ENCODE measurements at regions not wholly inside any gene's neighbourhood (a gene's known extent, or its start where the extent isn't known, plus 50 kb on each side); places are given as distances from the start of the nearest gene placed in this dataset.
"Not testable (repeated sequence)": the region's sequence is repeated elsewhere in the genome, so short reads cannot be mapped to it uniquely, and the experiment has no call there.

DNA sequence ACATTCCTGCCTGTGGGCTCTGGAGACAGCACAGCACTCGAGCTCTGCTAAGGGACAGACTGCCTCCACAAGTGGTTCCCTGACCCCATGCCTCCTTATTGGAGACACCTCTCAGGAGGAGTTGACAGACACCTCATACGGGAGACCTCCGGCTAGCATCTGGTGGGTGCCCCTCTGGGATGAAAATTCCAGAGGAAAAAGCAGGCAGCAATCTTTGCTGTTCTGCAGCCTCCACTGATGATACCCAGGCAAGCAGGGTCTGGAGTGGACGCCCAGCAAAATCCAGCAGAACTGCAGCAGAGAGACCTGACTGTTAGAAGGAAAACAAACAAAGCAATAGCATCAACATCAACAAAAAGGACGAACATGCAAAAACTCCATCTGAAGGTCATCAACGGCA lies 639.4 kb downstream of the SLC16A7 start:
- 80 to 86% methylated on average over 4 of the region's 6 CpGs for WGBS, 2 donors
- no peaks in the 10 kb centered on the region for H3K27me3 ChIP-seq
- no peaks in the 10 kb centered on the region for H3K9me3 ChIP-seq
- no peak overlapping the region for H3K27ac ChIP-seq
- no peak overlapping the region for H3K4me3 ChIP-seq
- no peak for DNase-seq
- no peaks in the 10 kb centered on the region for H3K4me1 ChIP-seq
- intact Hi-C loops (cut with DNase I) = no loop called here
- TF ChIP-seq, protein P1, sequence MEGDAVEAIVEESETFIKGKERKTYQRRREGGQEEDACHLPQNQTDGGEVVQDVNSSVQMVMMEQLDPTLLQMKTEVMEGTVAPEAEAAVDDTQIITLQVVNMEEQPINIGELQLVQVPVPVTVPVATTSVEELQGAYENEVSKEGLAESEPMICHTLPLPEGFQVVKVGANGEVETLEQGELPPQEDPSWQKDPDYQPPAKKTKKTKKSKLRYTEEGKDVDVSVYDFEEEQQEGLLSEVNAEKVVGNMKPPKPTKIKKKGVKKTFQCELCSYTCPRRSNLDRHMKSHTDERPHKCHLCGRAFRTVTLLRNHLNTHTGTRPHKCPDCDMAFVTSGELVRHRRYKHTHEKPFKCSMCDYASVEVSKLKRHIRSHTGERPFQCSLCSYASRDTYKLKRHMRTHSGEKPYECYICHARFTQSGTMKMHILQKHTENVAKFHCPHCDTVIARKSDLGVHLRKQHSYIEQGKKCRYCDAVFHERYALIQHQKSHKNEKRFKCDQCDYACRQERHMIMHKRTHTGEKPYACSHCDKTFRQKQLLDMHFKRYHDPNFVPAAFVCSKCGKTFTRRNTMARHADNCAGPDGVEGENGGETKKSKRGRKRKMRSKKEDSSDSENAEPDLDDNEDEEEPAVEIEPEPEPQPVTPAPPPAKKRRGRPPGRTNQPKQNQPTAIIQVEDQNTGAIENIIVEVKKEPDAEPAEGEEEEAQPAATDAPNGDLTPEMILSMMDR (IDR thresholded peaks at IDR 0.05) = no peak
- TF ChIP-seq POLR2A (IDR thresholded peaks at IDR 0.05) = no peak
- H3K36me3 ChIP-seq = no peaks in the 10 kb centered on the region

DNA sequence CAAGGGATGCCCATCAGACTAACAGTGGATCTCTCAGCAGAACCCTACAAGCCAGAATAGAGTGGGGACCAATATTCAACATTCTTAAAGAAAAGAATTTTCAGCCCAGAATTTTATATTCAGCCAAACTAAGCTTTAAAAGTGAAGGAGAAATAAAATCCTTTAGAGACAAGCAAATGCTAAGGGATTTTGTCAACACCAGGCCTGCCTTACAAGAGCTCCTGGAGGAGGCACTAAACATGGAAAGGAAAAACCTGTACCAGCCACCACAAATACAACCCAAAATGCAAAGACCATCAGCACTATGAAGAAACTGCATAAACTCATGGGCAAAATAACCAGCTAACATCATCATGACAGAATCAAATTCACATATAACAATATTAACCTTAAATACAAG lies 640.6 kb downstream of the SLC16A7 start:
- intact Hi-C loops (cut with DNase I); H3K9me3 ChIP-seq; H3K27ac ChIP-seq; H3K4me3 ChIP-seq; H3K36me3 ChIP-seq; H3K4me1 ChIP-seq; DNase-seq; H3K27me3 ChIP-seq: not testable (repeated sequence)

DNA sequence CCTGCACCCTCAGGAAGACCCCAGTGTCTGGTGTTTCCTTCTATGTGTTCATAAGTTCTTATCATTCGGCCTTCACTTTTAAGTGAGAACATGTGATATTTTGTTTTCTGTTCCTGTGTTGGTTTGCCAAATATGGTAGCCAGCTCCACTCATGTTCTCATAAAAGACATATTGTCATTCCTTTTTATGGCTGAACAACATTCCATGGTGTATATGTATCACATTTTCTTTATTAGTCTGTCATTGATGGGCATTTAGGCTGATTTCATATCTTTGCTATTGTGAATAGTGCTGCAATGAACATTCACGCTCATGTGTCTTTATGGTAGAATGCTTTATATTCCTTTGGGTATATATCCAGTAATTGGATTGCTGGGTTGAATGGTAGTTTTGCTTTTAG lies 645.1 kb downstream of the SLC16A7 start:
- no peak for DNase-seq
- intact Hi-C loops (cut with DNase I) = no loop called here
- no peaks in the 10 kb centered on the region for H3K27me3 ChIP-seq
- H3K27ac ChIP-seq = no peak overlapping the region
- H3K9me3 ChIP-seq = no peaks in the 10 kb centered on the region
- no peak for TF ChIP-seq POLR2A (IDR thresholded peaks at IDR 0.05)
- TF ChIP-seq, protein P1 (IDR thresholded peaks at IDR 0.05) = no peak
- H3K36me3 ChIP-seq = no peaks in the 10 kb centered on the region
- 83 to 88% methylated on average over 2 of the region's 2 CpGs for WGBS, 2 donors
- no peaks in the 10 kb centered on the region for H3K4me1 ChIP-seq
- H3K4me3 ChIP-seq = no peak overlapping the region

DNA sequence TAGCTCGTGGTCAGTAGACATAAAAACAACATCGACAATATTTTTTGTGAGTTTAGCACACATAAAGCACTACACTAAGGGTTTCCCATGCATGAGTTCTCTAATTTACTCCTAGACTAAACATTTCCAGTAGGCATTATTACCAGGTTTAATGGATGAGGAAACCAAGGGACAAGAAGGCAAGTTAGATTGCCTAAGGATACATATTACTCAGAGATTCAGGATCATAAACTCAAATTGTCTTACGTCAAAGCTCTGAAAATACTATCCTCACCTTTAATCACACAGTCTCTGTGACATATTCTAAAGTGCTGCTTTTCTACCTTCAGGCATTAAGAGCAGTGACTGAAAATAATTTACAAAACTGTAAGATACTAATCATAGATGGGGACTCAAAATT lies 655.3 kb downstream of the SLC16A7 start:
- H3K36me3 ChIP-seq = no peaks in the 10 kb centered on the region
- H3K27me3 ChIP-seq = no peaks in the 10 kb centered on the region
- no peak overlapping the region for H3K27ac ChIP-seq
- intact Hi-C loops (cut with DNase I) = no loop called here
- H3K4me1 ChIP-seq = no peaks in the 10 kb centered on the region
- H3K4me3 ChIP-seq = no peak overlapping the region
- DNase-seq = no peak
- H3K9me3 ChIP-seq = no peaks in the 10 kb centered on the region
- TF ChIP-seq, protein P1 (IDR thresholded peaks at IDR 0.05) = no peak
- TF ChIP-seq POLR2A (IDR thresholded peaks at IDR 0.05) = no peak
- WGBS, 2 donors = 27 to 50% methylated on average over 2 to 3 of the region's 3 CpGs

DNA sequence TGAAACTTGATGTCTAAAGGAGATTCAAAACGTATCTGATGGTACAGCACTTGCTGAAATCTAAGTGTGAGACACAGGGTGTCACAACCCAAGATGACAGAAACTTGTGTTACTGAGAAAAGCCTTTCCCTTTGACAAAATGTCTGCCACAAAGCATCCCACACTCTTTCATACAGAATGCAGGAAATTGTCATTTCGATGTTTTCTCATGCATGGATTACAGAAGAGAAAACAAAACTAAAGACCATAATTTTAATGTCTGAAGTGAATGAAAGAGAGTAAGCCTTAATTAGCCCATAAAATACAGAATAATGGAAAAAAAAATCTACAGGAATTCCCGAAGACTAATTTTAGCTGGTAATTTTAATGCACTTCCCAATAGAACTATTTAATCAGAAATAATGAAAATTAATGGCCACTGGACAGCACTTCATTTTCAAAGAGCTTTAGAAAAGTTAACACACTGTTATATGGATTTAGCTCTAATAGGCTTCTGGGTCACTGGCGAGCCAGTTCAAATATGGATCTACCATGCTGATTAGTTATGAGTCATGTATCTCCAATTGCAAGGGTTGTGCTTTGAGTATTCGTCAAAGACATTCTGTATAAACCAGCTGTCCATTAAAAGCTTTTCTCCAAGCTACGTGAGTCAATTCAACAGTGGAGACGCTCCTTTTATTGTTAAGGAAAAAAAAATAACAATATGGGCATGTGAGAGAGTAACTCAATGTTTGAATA lies 656.7 kb downstream of the SLC16A7 start:
- Histone ChIP-seq H3K4me1 (no peaks in the 10 kb centered on the region), H3K36me3 (no peaks in the 10 kb centered on the region), H3K27ac (no peak overlapping the region), H3K27me3 (no peaks in the 10 kb centered on the region), H3K9me3 (no peaks in the 10 kb centered on the region), H3K4me3 (no peak overlapping the region)
- WGBS, 2 donors = 77 to 78% methylated on average over 7 of the region's 7 CpGs
- DNase-seq = no peak
- TF ChIP-seq, protein P1 (IDR thresholded peaks at IDR 0.05) = no peak
- intact Hi-C loops (cut with DNase I) = no loop called here

DNA sequence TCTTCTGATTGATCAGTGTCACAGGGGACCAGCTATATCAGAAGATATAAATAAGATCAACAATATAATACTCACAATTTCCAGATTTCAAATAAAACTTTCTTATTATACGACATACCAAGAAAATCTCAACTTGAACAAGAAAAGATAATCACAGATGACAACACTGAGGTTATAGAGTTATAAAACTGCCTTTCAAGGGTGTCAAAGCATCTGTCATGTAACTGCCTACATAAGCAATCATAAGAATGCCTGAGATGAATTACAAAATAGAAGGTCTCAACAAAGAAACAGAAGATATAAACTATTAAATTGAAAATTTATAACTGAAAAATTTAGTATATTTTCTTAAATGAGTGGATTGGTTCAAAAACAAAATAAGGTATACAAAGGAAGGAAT lies 659.2 kb downstream of the SLC16A7 start:
- no peaks in the 10 kb centered on the region for H3K4me1 ChIP-seq
- no peaks in the 10 kb centered on the region for H3K9me3 ChIP-seq
- no peaks in the 10 kb centered on the region for H3K27me3 ChIP-seq
- no peak for TF ChIP-seq POLR2A (IDR thresholded peaks at IDR 0.05)
- TF ChIP-seq, protein P1 (IDR thresholded peaks at IDR 0.05) = no peak
- intact Hi-C loops (cut with DNase I) = no loop called here
- 83 to 87% methylated on average over 1 of the region's 1 CpG for WGBS, 2 donors
- H3K27ac ChIP-seq = no peak overlapping the region
- DNase-seq = no peak
- H3K4me3 ChIP-seq = no peak overlapping the region
- H3K36me3 ChIP-seq = no peaks in the 10 kb centered on the region
